SK-N-MC (cell line): ENCODE measurements at regions not wholly inside any gene's neighbourhood (a gene's known extent, or its start where the extent isn't known, plus 50 kb on each side); places are given as distances from the start of the nearest gene placed in this dataset.

ENCODE experiments used
- EZH2 ChIP-seq: fragments of 200-600 bp; sonication (generic); IDR thresholded peaks from one replicate; pipeline ENCODE4 v1.6.1; 2017; ENCODE audit warnings: antibody characterized with exemption
- FOXP2 ChIP-seq: optimal IDR thresholded peaks from 2 replicates; pipeline ENCODE3; 2011; ENCODE audit warnings: mild to moderate bottlenecking, moderate library complexity; ENCODE audit not compliant: insufficient read depth; ENCODE audit errors: extremely low read length, control extremely low read depth
- POLR2AphosphoS5 ChIP-seq: IDR thresholded peaks from 2 replicates; pipeline ENCODE4 v1.6.1; 2012; ENCODE audit warnings: mild to moderate bottlenecking, low read depth, low read length, borderline replicate concordance

DNA sequence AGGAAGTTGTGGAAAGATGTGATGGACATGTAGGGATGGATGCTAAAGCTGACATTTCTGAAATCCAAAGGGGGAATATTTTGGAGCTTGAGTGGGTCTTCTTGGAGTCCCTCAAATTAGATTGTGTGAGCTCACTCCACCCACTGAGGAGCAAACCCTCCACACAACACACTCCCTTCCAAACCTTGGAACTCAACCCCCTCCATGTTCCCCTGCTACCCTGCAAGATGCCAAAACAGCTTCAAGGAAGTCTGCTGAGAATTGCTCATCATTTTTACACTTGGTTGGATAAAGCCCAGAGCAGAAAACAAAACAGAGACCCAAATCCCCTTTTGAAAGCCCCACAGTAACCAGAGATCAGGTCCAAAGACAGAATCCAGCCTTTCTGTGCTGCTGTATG, 103.3 kb upstream of the ERCC4 start:
- TF ChIP-seq POLR2AphosphoS5 (no peak), EZH2 (no peak), FOXP2 (no peak)
